ENCODE measurements at regions not wholly inside any gene's neighbourhood (a gene's known extent, or its start where the extent isn't known, plus 50 kb on each side); places are given as distances from the start of the nearest gene placed in this dataset.
"Not testable (repeated sequence)": the region's sequence is repeated elsewhere in the genome, so short reads cannot be mapped to it uniquely, and the experiment has no call there.

DNA sequence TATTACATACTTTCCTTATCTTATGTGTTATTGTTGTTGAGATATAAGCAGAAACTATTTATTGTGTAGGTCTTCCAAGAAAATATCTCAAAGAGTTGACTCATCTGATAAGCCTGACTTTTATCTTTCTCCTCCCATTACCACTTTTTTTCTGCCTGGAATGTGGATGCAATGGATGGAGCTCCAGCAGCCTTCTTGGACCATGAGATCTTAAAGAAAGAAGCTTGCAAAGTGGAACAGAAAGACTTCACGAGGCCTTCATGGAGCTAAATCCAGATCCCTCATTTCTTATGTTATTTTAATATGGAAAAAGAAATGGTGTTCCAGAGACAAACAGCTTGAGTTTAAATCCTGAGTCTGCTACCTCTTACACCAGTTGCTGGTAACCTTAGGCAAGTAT is 237.6 kb upstream of the FOXF1 start:
- intact Hi-C loops (cut with DNase I), result no loop called here

DNA sequence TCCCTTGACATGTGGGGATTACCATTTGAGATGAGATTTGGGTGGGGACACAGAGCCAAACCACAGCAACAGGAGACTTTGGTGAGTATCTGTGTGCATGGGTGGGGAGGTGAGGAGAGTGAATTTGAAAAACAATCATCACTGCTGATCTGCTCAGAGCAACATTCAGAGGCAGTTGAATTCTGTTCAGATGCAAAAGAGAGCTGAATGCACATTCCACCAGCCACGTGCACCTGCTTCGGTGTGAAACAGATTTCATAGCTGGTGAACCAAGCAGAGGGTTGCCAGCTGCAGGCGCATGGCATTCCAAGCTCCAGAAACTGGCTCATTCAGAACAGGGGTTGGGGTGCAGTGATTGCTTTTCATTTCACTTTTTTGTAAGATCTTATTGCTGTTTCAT is 233.1 kb upstream of the FOXF1 start:
- peak in 2 of 10 donors; percentile 3 to 17 for DNase-seq
- intact Hi-C loops (cut with DNase I), result no loop called here

More for the DNA sequence above, 237.6 kb upstream of the FOXF1 start:
- DNase-seq, result no peak

DNA sequence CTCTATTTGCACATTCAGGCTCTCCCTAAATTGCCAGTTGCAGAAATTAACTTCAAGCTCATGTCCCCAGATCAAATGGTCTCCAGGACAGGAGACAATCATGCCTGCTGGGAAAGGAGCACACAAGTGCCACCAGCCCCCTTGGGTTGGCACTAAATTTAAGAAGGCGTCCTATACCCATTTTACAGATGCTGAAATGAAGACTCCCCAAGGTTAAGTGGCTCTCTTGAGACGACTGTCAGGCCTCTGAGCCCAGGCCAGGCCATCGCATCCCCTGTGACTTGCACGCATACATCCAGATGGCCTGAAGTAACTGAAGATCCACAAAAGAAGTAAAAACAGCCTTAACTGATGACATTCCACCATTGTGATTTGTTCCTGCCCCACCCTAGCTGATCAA is 232.5 kb upstream of the FOXF1 start:
- DNase-seq; intact Hi-C loops (cut with DNase I): not testable (repeated sequence)

DNA sequence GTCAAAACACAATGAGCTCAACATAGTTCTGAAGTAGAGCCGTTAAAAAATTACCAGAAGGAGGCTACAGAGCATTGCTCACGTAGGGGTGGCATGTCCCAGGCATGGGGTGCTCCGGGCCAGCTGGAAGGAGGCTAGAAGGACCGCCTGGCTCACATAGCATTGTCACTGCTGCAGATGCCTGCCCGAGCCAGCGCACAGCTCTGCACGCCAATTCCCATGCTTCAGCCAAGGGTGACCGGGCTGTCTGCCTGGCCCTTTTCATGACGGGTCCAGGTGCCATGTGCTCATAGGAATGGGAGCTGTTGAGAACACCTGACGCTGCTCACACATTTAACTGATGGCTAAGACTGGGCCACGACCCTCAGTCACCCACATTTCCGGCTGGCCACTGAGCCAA is 228.9 kb upstream of the FOXF1 start:
- peak in 1 of 10 donors; percentile 39 for DNase-seq
- intact Hi-C loops (cut with DNase I), result no loop called here

DNA sequence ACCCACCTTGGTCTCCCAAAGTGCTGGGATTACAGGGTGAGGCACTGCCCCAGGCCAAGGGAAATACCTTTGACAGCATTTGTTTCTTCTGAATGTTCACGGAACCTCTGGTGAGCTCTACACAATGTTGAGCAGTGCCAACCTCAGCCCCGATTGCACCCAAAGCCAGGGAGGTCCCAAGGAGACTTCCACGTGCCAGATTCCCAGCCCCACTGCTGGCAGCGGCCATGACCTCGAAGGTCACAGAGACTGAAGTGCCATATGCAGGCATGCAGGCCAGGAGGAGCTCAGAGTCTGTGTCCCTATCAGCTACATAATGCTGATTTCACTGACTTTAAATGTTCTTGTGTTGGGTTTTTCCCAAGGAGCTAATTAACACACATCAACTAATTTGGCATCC is 226.4 kb upstream of the FOXF1 start:
- peak in 1 of 10 donors; percentile 48 for DNase-seq

DNA sequence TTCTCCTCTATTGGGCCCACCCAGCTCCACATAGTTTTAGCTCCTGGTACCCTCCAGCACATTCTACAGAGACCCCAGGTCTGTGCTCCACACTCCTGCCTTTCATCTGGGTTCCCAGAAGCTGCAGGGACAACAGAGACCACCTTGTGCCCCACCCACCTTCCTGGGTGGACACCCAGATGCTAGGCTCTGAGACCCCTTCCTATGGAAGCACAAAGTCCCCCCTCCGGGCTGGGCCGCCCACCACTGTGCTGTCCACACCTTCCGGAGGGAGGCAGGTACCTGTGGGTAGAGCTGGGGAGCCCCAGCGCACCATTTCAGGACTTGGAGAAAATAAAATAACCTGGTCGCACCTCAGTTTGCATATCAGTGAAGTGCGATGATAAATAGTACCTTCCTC is 224.9 kb upstream of the FOXF1 start:
- DNase-seq, result peak in 1 of 10 donors; percentile 38
- intact Hi-C loops (cut with DNase I), result no loop called here

More for the DNA sequence above, 226.4 kb upstream of the FOXF1 start:
- intact Hi-C loops (cut with DNase I), result no loop called here

DNA sequence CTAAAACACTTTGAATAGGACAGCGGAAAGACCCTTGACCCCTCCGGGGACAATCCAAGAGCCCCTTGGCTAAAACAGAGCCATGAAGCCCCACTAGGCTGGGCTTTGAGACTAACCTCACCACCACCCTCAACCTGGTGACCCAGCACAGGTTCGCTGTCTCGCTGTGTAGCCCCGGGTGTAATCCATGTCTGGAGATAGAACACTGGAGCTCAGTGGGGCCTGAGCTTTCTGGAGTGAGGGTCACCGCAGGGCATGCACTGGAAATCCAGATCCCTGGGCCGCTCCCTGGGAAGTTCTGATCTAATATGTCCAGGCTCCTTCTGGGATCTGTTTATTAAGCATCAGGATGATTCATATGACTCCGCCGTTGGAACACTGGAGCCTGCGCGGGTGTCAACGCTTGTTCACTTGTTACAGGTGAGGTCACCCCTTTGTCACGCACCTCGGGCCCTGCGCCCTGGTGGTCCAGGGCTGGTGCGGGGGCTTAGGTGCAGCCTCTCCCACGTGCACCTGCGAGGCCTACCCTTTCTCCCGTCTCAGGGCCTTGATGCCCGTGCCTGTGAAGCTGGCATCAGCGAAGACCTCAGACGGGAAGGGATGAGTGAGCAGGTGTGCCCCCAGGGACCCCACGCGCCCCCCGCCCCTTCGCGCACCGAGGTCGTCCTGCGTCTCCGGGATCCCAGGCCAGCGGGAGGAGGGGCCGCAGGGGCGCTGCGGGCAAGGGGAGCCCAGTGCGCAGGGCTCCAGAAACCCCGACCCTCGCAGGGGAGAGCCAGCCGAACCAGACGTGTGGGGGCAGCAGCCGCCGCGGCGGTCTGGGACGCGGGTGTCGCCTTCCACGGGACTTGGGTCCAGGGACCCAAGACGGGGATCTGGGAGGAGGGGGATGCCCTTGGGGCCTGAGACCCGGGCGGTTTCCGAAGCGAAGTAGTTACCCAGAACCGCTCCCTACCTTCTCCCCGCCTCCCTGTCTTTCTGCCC is 224.1 kb upstream of the FOXF1 start:
- peak in 1 of 10 donors; percentile 72 for DNase-seq
- intact Hi-C loops (cut with DNase I), result no loop called here

DNA sequence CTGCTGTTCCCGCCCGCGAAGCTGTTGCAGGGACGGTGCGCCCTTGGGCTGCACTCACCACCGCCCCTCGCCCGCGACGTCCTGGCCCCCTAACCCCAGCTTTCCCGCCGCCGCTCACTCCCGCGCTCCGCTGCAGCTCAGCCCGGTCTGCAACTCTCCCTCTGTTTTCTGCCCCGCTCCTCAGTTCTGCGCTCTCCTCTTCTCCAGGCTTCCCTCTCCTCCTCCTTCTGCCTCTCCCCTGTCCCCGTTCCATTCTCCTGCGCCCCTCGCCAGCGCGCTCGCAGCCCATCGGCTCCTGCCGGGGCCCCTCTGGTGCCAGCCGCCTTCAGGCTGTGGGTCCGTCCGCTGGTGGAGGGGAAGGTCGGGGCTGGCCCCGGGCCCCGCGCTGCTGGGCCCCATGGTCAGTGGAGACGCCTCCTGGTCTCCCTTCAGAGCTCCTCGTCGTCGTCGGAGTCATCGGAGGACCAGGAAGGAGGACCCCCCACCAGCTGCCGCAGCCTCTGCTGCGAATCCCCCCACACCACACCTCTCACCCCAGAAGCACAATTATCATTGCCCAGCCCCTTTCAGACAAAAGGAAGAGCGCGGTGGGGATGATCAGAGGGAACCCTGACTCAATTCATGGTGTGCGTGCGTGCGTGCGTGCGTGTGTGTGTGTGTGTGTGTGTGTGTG is 223.2 kb upstream of the FOXF1 start:
- peak in 1 of 10 donors; percentile 44 for DNase-seq
- intact Hi-C loops (cut with DNase I), result no loop called here

DNA sequence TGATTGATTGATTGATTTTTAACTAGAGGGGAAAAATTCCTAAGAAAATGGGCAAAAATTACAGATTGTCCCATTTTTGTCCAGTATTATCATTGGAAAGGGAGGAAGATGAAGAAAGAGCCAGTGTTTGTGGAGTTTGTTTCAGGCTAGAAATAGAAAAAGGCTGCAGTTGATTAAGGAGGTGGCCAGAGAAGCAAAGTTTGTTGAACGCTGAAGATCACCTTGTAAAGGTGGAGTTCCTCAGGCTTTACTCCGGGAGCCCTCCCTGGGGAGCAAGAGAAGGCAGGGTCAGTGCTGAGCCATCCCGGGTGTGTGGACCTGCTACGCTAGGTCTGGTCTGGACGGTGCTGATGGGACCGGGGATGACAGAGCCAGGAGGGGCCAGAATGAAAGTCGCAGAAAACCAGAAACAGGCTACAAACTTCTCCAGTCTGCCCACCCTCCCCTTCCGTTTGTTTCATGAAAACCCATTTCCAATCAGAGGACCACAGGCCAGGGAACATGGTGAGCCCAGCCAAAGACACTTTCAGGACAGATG is 222.6 kb upstream of the FOXF1 start:
- intact Hi-C loops (cut with DNase I), result no loop called here

DNA sequence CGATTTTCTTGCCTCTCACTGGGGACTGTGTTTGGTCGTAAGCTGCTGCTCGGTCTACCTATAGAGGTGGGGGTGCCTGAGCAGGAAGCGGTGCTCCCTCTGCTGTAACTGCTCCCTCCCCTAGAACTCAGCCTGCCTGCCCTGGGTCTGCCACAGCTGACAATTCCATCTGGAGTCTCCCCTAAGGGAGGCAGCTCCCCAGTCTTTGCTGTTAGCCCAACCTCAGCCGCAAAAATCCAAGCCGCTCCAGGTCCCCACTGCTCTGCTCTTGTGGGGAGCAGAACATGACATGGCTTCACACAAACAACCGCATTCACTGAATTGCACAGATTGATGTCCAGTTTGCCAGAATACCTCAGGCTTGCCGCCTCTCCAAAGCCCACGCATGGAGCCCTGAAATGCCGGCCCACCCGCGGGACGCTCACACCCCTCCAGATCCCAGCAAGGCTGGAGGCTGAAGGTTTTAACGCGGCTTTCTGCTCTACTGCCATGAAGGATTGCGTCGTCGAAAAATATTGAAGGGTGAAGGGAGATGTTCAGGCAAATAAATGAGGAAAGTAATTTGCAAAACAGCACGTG is 221.5 kb upstream of the FOXF1 start:
- intact Hi-C loops (cut with DNase I), result no loop called here
- peak in 1 of 10 donors; percentile 41 for DNase-seq

More for the DNA sequence above, 222.6 kb upstream of the FOXF1 start:
- peak in 1 of 10 donors; percentile 19 for DNase-seq

DNA sequence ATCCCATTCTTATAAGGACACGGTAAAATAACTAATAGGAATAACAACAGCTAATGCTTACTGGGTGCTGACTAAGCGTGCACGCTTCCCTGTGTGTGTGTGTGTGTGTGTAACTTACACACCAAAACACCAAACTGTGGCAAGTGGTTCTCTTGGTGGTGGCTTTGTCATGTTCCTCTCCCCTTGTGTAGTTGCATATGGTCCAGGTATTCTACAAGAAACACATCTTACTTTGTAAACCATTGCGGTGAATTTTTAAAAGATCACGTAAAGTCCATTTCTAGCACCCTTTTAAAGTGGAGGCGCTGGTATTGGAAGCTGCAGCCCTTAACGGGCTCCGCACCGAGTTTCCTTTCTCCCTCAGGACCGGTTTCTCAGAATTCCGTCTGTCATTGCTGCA is 221.0 kb upstream of the FOXF1 start:
- intact Hi-C loops (cut with DNase I), result no loop called here
- DNase-seq, result peak in 1 of 10 donors; percentile 1

DNA sequence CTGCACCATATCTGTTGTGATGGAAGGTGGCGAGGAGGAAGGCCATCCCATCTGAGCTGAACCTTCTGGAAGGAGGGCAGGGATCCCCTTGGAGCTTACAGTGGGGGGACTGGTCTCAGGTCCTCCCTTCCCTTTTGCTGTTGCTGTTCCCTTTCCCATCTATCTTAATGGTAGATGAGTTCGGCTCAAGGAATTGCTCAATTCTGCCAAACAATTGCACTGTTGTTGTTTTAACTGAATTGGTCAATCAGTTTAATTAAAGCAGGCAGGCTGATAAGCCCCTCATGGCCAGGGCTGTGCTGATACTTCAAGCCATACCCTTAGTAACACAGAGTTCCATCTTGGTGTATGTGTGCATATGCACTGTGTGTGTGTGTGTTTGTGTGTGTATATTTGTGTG is 220.4 kb upstream of the FOXF1 start:
- DNase-seq, result peak in 1 of 10 donors; percentile 11
- intact Hi-C loops (cut with DNase I), result no loop called here

DNA sequence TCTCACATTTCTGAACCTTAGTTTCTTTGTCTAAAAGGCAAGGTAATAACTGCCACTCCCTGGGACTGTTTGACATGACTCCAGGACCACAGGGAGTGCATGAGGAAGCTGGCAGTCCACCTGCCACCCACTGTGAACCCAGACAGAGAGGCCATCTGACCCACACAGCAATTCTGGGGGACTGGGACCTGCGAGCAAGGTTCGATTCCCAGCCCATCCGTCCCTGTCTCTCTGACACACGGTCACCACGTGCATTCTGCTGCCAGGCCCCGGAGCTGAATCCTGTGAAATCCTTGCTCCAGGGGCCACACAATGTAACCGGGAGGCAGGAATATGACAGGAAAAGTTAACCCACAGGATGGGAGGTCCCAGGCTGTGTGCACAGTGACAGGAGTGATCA is 218.8 kb upstream of the FOXF1 start:
- DNase-seq, result peak in 1 of 10 donors; percentile 62
- intact Hi-C loops (cut with DNase I), result no loop called here

DNA sequence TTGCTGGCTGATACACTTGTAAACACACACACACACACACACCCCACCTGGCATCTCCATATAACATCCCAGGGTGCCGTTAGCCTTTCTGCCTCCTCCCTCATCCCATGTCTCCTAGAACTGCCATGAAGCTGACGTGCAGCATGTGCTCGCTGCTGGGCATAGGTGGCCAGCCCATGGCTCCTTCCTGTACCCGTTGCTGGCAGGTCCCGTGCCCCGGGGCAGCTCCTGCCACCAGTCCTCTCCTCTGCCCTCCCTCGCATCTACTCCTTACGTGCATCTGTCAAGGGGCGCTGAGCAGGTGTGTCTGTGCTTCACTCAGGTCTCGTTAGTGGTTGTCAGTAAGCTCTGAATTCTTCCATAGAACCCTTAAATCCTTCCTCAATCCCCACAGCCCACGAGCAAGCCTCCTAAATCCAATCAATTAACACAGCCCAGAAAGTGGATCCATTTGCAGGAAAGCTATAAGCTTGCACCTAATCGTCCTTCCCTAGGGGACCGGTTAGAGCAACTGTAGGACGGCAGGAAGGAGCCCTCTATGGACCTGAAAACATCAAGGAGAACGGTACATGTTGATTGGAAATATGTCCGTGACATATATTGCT is 218.1 kb upstream of the FOXF1 start:
- peak in 1 of 10 donors; percentile 25 for DNase-seq
- intact Hi-C loops (cut with DNase I), result no loop called here

DNA sequence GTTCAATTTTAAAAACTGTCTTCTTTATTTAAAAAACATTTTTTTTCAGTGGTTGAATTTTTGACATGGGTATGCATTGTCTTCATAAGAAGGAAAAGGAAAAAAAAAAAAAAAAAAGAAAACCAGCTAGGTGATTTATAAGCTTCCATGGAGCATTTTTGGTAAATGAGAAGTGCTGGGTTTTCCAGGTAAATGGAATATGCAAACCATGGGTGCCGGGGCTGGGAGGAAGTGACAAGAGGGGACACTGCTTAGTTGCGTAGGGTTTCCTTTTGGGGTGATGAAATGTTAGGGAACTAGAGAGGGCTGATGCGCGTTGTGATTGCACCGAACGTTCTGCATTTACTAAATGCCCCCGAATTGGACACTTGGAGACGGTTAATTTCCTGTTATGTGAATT is 217.4 kb upstream of the FOXF1 start:
- no peak for DNase-seq
- intact Hi-C loops (cut with DNase I), result no loop called here

DNA sequence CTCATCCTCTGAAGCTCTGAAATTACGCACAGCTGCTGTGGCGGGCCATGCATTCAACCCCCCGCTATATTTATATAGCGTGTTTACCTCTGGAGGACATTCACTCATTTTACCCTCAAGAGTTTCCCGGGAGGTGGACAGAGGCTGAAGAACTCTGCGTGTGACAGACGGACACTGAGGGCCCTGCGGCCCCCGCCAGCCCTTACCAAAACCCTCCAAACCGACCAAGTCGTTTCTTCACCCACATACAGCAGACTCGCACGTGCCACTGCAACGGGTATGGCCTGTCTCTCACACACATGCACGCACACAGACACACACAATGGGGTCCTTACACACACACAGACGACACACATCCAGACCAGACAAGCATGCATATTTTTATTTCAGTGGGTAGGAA is 216.4 kb upstream of the FOXF1 start:
- intact Hi-C loops (cut with DNase I), result no loop called here
- no peak for DNase-seq

DNA sequence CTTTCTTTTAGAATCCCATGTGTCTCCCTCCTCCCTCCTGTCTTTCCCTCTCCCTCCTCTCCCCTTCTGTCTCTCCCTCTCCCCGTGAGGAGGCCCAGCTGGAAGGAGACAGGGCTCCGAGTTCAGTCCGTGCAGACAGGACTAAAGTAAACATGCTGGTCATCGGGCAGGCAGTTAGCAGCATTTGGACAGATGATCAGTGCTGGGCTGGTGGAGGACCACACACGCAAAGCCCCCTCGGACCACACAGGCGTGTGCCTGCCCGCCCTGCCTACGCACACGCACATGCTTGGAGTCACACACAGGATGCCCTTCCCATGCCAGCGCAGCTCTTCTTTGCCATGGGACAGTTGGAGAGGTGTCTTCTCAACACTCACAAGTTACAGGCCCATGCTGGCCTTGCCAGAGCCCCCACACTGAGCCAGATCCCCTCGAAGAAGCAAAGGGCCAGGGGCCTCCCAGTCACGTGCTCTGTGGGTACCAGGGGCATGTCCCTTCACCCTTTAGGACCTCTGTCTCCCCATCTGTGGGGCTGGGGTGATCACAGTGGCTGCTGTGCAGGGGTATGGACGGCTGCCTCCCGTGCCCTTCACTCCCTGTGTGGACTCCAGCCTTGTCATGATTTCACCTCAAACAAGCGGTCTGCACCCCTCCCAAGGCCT is 215.7 kb upstream of the FOXF1 start:
- no peak for DNase-seq
- intact Hi-C loops (cut with DNase I), result no loop called here

DNA sequence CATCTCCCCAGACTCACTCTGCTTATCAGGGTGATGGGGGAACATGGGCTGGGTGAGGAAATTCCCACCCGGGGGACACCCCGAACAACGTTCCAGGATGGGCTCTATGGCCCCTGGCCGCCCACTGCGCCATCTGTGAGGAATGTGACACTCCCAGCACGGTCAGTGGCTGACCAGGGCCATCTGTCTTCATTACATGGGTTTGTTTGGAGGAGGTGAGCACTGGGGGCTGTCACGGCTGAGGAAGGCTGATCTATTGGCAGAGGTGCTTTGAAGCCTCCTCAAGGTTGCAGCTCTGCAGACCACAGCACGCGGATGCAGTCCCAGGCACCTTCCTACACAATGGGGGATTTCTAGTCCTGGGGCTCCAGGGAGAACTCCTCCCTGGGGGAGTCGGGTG is 214.1 kb upstream of the FOXF1 start:
- intact Hi-C loops (cut with DNase I), result no loop called here
- peak in 1 of 10 donors; percentile 33 for DNase-seq

DNA sequence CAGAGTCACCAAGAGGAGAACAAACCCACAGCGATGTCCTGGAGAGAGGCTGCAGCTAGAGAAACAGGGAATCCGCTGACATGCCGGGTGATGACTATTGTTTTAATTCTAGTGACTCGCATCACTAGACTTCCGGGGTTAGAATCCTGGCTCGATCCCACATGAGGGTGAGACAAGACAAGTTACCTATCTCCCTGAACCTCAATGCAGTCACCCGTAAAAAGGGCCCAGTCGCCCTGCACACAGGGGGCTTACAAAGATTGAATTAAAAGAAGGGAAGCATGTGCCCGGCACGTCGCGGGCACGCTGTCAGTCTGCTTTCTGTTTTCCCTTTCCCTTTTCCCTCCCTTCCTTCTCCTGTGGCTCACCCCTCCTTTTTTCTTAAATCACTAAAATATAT is 212.9 kb upstream of the FOXF1 start:
- peak in 1 of 10 donors; percentile 9 for DNase-seq
- intact Hi-C loops (cut with DNase I), result no loop called here

Measured in posterior cingulate gyrus (tissue), 11 donors.